ENCODE measurements at regions not wholly inside any gene's neighbourhood (a gene's known extent, or its start where the extent isn't known, plus 50 kb on each side); places are given as distances from the start of the nearest gene placed in this dataset.

- DNase-seq (no peak), ATAC-seq (no peak)
- no peak for TF ChIP-seq POLR2A (IDR thresholded peaks at IDR 0.05)
- TF ChIP-seq CTCF (IDR thresholded peaks at IDR 0.05): no peak
- WGBS, 4 donors: 60 to 71% (median 65%) methylated on average over 8 of the region's 8 CpGs
- Histone ChIP-seq H3K9me3 (no peaks in the 10 kb centered on the region), H3K27me3 (peaks cover 0 to 50% (median 0%) of the 10 kb centered on the region in 9 donors), H3K4me1 (peaks cover 0 to 9% (median 2%) of the 10 kb centered on the region in 12 donors), H3K4me3 (no peak overlapping the region), H3K27ac (no peak overlapping the region), H3K36me3 (no peaks in the 10 kb centered on the region)
- intact Hi-C loops (cut with DNase I): no loop called here
Observed at GRCh38 chr22:48085901-48086645, 1323.6 kb downstream of the TBC1D22A start.

- DNase-seq (no peak), ATAC-seq (no peak)
- Histone ChIP-seq H3K4me1 (peaks cover 0 to 2% (median 0%) of the 10 kb centered on the region in 12 donors), H3K36me3 (no peaks in the 10 kb centered on the region), H3K27me3 (peaks cover 0 to 50% (median 0%) of the 10 kb centered on the region in 9 donors), H3K4me3 (no peak overlapping the region), H3K27ac (no peak overlapping the region), H3K9me3 (no peaks in the 10 kb centered on the region)
- WGBS, 4 donors: 60 to 73% (median 69%) methylated on average over 9 to 11 of the region's 11 CpGs
- intact Hi-C loops (cut with DNase I): no loop called here
- TF ChIP-seq POLR2A (IDR thresholded peaks at IDR 0.05) (no peak), CTCF (IDR thresholded peaks at IDR 0.05) (no peak)
Observed at GRCh38 chr22:48084729-48085050, 1322.2 kb downstream of the TBC1D22A start.

GRCh38 chr22:48084041-48084728 lies 1321.7 kb downstream of the TBC1D22A start:
- peaks cover 0 to 50% (median 0%) of the 10 kb centered on the region in 9 donors for H3K27me3 ChIP-seq
- ATAC-seq (no peak), DNase-seq (no peak)
- no peaks in the 10 kb centered on the region for H3K36me3 ChIP-seq
- WGBS, 4 donors: 40 to 50% (median 44%) methylated on average over 12 to 13 of the region's 13 CpGs
- no peak overlapping the region for H3K27ac ChIP-seq
- no peak for TF ChIP-seq POLR2A (IDR thresholded peaks at IDR 0.05)
- no peak for TF ChIP-seq CTCF (IDR thresholded peaks at IDR 0.05)
- H3K4me3 ChIP-seq: no peak overlapping the region
- no peaks in the 10 kb centered on the region for H3K9me3 ChIP-seq
- H3K4me1 ChIP-seq: no peaks in the 10 kb centered on the region
- intact Hi-C loops (cut with DNase I): no loop called here

GRCh38 chr22:48083502-48083901 lies 1321.1 kb downstream of the TBC1D22A start:
- no peaks in the 10 kb centered on the region for H3K36me3 ChIP-seq
- H3K4me1 ChIP-seq: no peaks in the 10 kb centered on the region
- H3K27me3 ChIP-seq: peaks cover 0 to 50% (median 0%) of the 10 kb centered on the region in 9 donors
- ATAC-seq: no peak
- intact Hi-C loops (cut with DNase I): no loop called here
- WGBS, 4 donors: 64 to 70% (median 67%) methylated on average over 9 to 10 of the region's 10 CpGs
- no peak for DNase-seq
- no peak overlapping the region for H3K27ac ChIP-seq
- no peaks in the 10 kb centered on the region for H3K9me3 ChIP-seq
- TF ChIP-seq CTCF (IDR thresholded peaks at IDR 0.05): no peak
- TF ChIP-seq POLR2A (IDR thresholded peaks at IDR 0.05): no peak
- H3K4me3 ChIP-seq: no peak overlapping the region

Measured in heart left ventricle (tissue), 16 donors.